ENCODE measurements at regions not wholly inside any gene's neighbourhood (a gene's known extent, or its start where the extent isn't known, plus 50 kb on each side); places are given as distances from the start of the nearest gene placed in this dataset.

DNA sequence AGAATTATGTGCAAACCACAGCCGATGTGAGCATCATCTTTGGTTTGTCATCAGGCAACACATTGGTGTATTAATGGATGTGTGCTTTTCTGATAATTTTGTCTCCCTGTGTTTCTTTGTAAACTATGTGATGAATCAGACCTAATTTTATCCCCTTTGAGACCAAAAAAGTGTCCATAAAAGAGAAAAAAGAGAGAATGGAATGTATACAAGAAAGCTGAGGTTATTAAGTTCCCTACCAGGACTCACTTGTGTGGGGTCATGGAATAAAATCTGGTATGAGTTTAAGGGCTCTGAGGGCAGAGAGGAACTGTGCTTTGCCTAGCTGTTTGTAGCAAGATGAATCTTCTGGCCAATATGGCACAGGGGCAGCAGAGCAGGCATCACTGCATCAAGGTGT lies 239.5 kb upstream of the HAND2 start:
- TF ChIP-seq, protein P1, sequence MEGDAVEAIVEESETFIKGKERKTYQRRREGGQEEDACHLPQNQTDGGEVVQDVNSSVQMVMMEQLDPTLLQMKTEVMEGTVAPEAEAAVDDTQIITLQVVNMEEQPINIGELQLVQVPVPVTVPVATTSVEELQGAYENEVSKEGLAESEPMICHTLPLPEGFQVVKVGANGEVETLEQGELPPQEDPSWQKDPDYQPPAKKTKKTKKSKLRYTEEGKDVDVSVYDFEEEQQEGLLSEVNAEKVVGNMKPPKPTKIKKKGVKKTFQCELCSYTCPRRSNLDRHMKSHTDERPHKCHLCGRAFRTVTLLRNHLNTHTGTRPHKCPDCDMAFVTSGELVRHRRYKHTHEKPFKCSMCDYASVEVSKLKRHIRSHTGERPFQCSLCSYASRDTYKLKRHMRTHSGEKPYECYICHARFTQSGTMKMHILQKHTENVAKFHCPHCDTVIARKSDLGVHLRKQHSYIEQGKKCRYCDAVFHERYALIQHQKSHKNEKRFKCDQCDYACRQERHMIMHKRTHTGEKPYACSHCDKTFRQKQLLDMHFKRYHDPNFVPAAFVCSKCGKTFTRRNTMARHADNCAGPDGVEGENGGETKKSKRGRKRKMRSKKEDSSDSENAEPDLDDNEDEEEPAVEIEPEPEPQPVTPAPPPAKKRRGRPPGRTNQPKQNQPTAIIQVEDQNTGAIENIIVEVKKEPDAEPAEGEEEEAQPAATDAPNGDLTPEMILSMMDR (IDR thresholded peaks at IDR 0.05) = no peak
- TF ChIP-seq POLR2A (IDR thresholded peaks at IDR 0.05) (no peak), EP300 (IDR thresholded peaks at IDR 0.05) (no peak), POLR2AphosphoS5 (IDR thresholded peaks at IDR 0.05) (no peak)
